ENCODE measurements at regions not wholly inside any gene's neighbourhood (a gene's known extent, or its start where the extent isn't known, plus 50 kb on each side); places are given as distances from the start of the nearest gene placed in this dataset.

DNA sequence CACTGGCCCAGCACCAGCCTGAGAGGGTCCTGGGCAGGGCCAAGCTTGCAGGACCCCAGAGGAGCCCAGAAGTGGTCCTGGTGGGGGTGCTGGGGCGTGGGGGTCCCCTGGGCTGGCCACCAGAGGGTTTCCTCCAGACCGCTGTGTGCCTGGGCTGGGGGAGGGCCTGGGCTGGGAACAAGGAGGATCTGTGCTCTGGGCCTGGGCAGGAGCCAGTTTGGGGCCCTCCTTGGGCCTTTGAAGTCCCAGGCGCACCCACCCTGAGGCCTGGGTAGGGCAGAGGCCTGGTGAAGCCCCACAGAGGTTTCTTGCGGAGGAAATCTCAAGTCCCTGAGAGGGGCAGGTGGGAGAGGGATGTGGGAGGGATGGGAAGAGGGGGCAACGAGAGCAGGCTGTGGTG, 63.4 kb upstream of the GPC1 start:
- TF ChIP-seq POLR2AphosphoS5 (IDR thresholded peaks at IDR 0.05): no peak
- TF ChIP-seq, protein P1, sequence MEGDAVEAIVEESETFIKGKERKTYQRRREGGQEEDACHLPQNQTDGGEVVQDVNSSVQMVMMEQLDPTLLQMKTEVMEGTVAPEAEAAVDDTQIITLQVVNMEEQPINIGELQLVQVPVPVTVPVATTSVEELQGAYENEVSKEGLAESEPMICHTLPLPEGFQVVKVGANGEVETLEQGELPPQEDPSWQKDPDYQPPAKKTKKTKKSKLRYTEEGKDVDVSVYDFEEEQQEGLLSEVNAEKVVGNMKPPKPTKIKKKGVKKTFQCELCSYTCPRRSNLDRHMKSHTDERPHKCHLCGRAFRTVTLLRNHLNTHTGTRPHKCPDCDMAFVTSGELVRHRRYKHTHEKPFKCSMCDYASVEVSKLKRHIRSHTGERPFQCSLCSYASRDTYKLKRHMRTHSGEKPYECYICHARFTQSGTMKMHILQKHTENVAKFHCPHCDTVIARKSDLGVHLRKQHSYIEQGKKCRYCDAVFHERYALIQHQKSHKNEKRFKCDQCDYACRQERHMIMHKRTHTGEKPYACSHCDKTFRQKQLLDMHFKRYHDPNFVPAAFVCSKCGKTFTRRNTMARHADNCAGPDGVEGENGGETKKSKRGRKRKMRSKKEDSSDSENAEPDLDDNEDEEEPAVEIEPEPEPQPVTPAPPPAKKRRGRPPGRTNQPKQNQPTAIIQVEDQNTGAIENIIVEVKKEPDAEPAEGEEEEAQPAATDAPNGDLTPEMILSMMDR (IDR thresholded peaks at IDR 0.05): no peak
